ENCODE measurements at regions not wholly inside any gene's neighbourhood (a gene's known extent, or its start where the extent isn't known, plus 50 kb on each side); places are given as distances from the start of the nearest gene placed in this dataset.

DNA sequence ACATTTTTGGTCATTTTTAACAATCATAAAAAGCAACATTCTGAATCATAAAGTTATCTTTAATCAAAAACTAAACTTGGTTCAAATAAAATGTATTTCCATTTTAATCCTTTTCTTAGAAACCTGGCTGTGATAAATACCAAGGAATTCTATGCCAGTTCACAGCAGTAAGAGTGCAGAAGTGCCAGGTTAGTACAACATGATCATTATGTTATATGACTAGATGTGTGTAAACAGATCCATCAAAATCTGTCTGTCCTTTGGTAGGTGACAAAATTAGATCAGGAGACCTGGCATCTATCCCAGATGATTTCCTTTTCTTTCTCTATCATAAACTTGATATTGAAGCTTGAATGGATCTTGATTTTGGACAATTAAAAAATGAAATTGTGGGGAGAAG lies 200.6 kb upstream of the STXBP6 start:
- TF ChIP-seq, protein P1, sequence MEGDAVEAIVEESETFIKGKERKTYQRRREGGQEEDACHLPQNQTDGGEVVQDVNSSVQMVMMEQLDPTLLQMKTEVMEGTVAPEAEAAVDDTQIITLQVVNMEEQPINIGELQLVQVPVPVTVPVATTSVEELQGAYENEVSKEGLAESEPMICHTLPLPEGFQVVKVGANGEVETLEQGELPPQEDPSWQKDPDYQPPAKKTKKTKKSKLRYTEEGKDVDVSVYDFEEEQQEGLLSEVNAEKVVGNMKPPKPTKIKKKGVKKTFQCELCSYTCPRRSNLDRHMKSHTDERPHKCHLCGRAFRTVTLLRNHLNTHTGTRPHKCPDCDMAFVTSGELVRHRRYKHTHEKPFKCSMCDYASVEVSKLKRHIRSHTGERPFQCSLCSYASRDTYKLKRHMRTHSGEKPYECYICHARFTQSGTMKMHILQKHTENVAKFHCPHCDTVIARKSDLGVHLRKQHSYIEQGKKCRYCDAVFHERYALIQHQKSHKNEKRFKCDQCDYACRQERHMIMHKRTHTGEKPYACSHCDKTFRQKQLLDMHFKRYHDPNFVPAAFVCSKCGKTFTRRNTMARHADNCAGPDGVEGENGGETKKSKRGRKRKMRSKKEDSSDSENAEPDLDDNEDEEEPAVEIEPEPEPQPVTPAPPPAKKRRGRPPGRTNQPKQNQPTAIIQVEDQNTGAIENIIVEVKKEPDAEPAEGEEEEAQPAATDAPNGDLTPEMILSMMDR (IDR thresholded peaks at IDR 0.05; ENCODE audit: low read depth, low read length) = no peak
- no peak overlapping the region for H3K4me3 ChIP-seq (ENCODE audit: low read depth, low read length)

DNA sequence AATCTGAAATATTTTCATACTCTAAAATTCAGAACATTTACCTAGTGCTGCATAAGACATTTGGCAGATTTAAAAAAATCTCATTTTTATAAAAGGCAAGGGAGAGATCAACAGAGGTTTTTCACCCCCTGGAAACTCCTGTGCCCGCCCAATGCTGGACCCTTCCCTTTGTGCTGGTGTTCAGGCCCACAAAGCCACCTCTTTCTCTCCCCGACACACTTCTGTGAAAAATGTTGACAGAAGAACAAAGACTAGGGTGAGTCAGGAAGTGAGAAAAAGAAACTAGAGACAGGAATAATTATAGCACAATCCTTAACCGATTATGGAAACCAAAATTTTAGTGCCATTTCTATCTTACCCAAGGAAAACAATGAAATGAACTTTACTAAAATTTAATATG lies 197.7 kb upstream of the STXBP6 start:
- TF ChIP-seq, protein P1 (IDR thresholded peaks at IDR 0.05; ENCODE audit: low read depth, low read length) = no peak

DNA sequence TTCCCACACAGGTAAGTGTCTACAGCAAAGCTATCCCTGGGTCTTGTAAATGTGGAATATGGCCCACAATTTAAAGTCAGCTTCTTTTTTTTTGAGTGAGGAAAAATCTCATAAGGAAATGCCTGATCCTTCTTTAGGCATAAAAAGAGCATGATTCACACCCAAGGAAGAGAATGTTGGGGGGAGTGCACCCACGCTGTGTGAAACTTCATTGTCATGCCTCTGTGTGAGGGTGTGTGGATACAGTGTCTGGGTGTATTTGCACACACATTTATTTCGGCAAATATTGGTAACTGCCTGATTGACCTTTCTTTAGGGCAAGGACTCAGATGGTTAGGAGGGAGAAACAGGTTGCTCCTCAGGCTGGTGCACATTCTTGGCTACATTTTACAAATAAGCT lies 196.8 kb upstream of the STXBP6 start:
- TF ChIP-seq, protein P1 (IDR thresholded peaks at IDR 0.05; ENCODE audit: low read depth, low read length) = no peak
- no peak overlapping the region for H3K4me3 ChIP-seq (ENCODE audit: low read depth, low read length)

More for the DNA sequence above, 197.7 kb upstream of the STXBP6 start:
- H3K4me3 ChIP-seq (ENCODE audit: low read depth, low read length) = no peak overlapping the region

DNA sequence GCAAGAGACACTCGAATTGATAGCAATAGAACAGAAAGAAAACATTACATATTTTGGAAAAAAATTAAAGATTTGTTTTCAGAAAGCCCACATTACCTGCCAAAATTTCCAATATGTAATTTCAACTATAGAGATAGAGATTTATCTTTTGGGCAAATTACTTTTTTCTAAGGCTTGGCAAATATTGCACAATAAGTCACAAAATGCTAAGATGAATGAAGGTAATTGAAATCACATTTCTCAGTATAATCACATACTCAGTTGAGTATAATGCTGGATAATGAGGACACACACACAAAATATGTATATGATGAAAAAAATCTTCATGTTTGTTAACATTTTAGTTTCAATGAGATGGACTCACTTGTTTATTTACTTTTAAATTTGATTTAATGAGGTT lies 189.2 kb upstream of the STXBP6 start:
- TF ChIP-seq, protein P1 (IDR thresholded peaks at IDR 0.05; ENCODE audit: low read depth, low read length) = no peak
- no peak overlapping the region for H3K4me3 ChIP-seq (ENCODE audit: low read depth, low read length)

DNA sequence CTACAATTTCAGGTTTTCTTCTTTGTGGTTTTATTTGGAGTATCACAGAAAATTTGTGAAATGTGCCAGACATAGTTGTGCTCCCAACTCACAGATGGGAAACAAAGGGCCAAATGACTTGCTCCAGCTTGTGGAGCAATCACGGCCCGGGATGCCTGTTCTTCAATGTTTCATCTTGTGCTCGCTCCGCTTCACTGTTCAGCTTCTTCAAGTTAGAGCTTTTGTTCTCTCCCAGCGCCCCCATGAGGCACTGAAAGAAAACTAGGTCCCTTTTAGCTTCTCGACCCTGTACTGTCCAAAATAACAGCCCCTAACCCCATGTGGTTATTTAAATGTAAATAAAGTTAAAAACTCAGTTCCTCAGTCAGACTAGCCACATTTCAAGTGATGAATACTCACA lies 187.9 kb upstream of the STXBP6 start:
- no peak overlapping the region for H3K4me3 ChIP-seq (ENCODE audit: low read depth, low read length)

DNA sequence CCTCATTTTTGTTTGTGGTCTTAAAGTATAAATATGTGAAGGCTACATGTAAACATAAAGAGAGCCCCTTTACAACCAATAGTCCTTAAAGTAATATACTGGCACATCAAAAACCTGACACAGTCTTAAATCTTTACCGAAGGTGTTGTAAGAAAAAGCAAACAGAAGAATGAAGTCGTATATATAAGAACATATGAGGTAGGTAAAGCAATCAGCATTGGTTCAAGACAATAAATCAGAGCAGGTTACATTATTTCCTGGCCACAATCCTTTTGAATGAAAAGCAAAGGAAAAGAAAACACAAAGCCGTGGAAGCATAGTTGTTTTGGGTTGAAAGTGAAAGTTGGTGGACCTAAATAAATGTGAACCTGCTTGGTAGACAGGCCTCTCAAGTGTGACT lies 183.7 kb upstream of the STXBP6 start:
- TF ChIP-seq, protein P1 (IDR thresholded peaks at IDR 0.05; ENCODE audit: low read depth, low read length) = no peak
- H3K4me3 ChIP-seq (ENCODE audit: low read depth, low read length) = no peak overlapping the region

More for the DNA sequence above, 187.9 kb upstream of the STXBP6 start:
- TF ChIP-seq, protein P1 (IDR thresholded peaks at IDR 0.05; ENCODE audit: low read depth, low read length) = no peak

DNA sequence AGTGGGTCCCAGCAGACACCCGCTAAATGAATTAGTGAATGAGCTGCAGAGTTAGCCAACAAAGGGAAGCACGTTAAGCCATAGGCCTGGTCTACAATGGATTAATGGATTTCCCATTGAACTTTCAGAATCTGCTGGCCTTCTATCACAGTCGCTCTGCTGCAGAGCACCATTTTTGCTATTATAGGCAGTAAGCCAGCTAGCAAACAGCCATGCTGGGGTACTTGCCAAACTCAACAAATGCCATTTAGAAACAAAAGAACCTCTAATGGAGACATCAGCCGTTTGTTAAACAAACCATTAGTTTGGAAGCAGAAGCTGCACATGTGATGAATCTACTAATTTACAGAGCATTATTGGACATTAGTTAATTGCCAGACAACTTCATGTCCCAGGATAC lies 181.1 kb upstream of the STXBP6 start:
- H3K4me3 ChIP-seq (ENCODE audit: low read depth, low read length) = no peak overlapping the region
- TF ChIP-seq, protein P1 (IDR thresholded peaks at IDR 0.05; ENCODE audit: low read depth, low read length) = no peak
